GDM1 (cell line): ENCODE measurements at regions not wholly inside any gene's neighbourhood (a gene's known extent, or its start where the extent isn't known, plus 50 kb on each side); places are given as distances from the start of the nearest gene placed in this dataset.

Experiments
- DNase-seq: peaks from one replicate; lab custom pipeline; 2025; lab: John Stamatoyannopoulos, UW

GRCh38 chr17:62882284-62882683, 74.2 kb upstream of the MARCHF10 start:
- no peak for DNase-seq

- DNase-seq, result no peak
Measured at GRCh38 chr17:62880120-62880519, 72.0 kb upstream of the MARCHF10 start.

GRCh38 chr17:62876673-62877405, 68.7 kb upstream of the MARCHF10 start:
- no peak for DNase-seq

- no peak for DNase-seq
Measured at GRCh38 chr17:62876063-62876462, 67.9 kb upstream of the MARCHF10 start.

- no peak for DNase-seq
Measured at GRCh38 chr17:62875296-62875695, 67.2 kb upstream of the MARCHF10 start.

GRCh38 chr17:62871291-62871690, 63.2 kb upstream of the MARCHF10 start:
- no peak for DNase-seq

- no peak for DNase-seq
Measured at GRCh38 chr17:62870552-62870971, 62.4 kb upstream of the MARCHF10 start.

GRCh38 chr17:62870030-62870541, 62.0 kb upstream of the MARCHF10 start:
- DNase-seq, result no peak

- DNase-seq, result no peak
Measured at GRCh38 chr17:62868723-62869122, 60.6 kb upstream of the MARCHF10 start.

GRCh38 chr17:62868008-62868407, 59.9 kb upstream of the MARCHF10 start:
- no peak for DNase-seq

- no peak for DNase-seq
Measured at GRCh38 chr17:62867303-62867702, 59.2 kb upstream of the MARCHF10 start.

- DNase-seq, result no peak
Measured at GRCh38 chr17:62866471-62866870, 58.4 kb upstream of the MARCHF10 start.

GRCh38 chr17:62865586-62865985, 57.5 kb upstream of the MARCHF10 start:
- no peak for DNase-seq

GRCh38 chr17:62862251-62862650, 54.1 kb upstream of the MARCHF10 start:
- DNase-seq, result no peak

GRCh38 chr17:62860962-62861873, 53.1 kb upstream of the MARCHF10 start:
- DNase-seq, result no peak

GRCh38 chr17:62859146-62859545, 51.0 kb upstream of the MARCHF10 start:
- DNase-seq, result no peak
